MM.1S (cell line): ENCODE measurements at regions not wholly inside any gene's neighbourhood (a gene's known extent, or its start where the extent isn't known, plus 50 kb on each side); places are given as distances from the start of the nearest gene placed in this dataset.

Experiments
- DNase-seq: peaks from one replicate; pipeline ENCODE4 v3.0.0-alpha.2; 2015
- H2AFZ ChIP-seq: fragments of 300-600 bp; sonication (generic); 2 replicates; pipeline ENCODE4 v1.6.0; 2016; ENCODE audit warnings: antibody characterized with exemption, low read length
- H3F3A ChIP-seq: fragments of 300-600 bp; sonication (generic); 2 replicates; pipeline ENCODE4 v1.6.1; 2016; ENCODE audit warnings: mild to moderate bottlenecking, antibody characterized with exemption, low read length, moderate library complexity, mixed read lengths; ENCODE audit not compliant: insufficient read depth
- H3K27ac ChIP-seq: fragments of 300-600 bp; sonication (generic); 2 replicates; pipeline ENCODE4 v1.5.1; 2016; ENCODE audit warnings: mild to moderate bottlenecking, low read length
- H3K27me3 ChIP-seq: fragments of 300-600 bp; sonication (generic); replicated peaks from 2 replicates; pipeline ENCODE4 v1.6.0; 2016; ENCODE audit warnings: low read length; ENCODE audit not compliant: insufficient read depth
- H3K36me3 ChIP-seq: fragments of 300-600 bp; sonication (generic); replicated peaks from 2 replicates; pipeline ENCODE4 v1.6.1; 2016; ENCODE audit warnings: mild to moderate bottlenecking, low read length, mixed read lengths; ENCODE audit not compliant: insufficient read depth
- H3K4me1 ChIP-seq: fragments of 300-600 bp; sonication (generic); 2 replicates; pipeline ENCODE4 v1.6.1; 2016; ENCODE audit warnings: low read length, mixed read lengths
- H3K4me2 ChIP-seq: fragments of 300-600 bp; sonication (generic); 2 replicates; pipeline ENCODE4 v1.6.0; 2016; ENCODE audit warnings: low read depth, low read length
- H3K4me3 ChIP-seq: fragments of 300-600 bp; sonication (generic); 2 replicates; pipeline ENCODE4 v1.5.1; 2016; ENCODE audit warnings: low read length, mixed read lengths
- H3K79me2 ChIP-seq: fragments of 300-600 bp; sonication (generic); 2 replicates; pipeline ENCODE4 v1.6.1; 2016; ENCODE audit warnings: mixed run types, low read length, mixed read lengths
- H3K9ac ChIP-seq: fragments of 300-600 bp; sonication (generic); 2 replicates; pipeline ENCODE4 v1.6.1; 2016; ENCODE audit warnings: low read length, mixed read lengths
- H3K9me2 ChIP-seq: fragments of 300-600 bp; sonication (generic); replicated peaks from 2 replicates; pipeline ENCODE4 v1.6.1; 2016; ENCODE audit warnings: mild to moderate bottlenecking, low read length, mixed read lengths; ENCODE audit not compliant: insufficient read depth
- H3K9me3 ChIP-seq: fragments of 300-600 bp; sonication (generic); replicated peaks from 2 replicates; pipeline ENCODE4 v1.6.1; 2016; ENCODE audit warnings: mild to moderate bottlenecking, low read length, mixed read lengths; ENCODE audit not compliant: insufficient read depth
- H4K20me1 ChIP-seq: fragments of 300-600 bp; sonication (generic); 2 replicates; pipeline ENCODE4 v1.6.1; 2016; ENCODE audit warnings: mild to moderate bottlenecking, low read length, moderate library complexity, mixed read lengths; ENCODE audit not compliant: insufficient read depth
- CTCF ChIP-seq: fragments of 300-600 bp; sonication (generic); IDR thresholded peaks from 2 replicates; pipeline ENCODE4 v1.5.1; 2016; ENCODE audit warnings: antibody characterized with exemption, low read length, mixed read lengths
- EZH2 ChIP-seq: fragments of 300-600 bp; sonication (generic); optimal IDR thresholded peaks from 2 replicates; pipeline ENCODE3; 2017; ENCODE audit warnings: low read depth, mild to moderate bottlenecking, antibody characterized with exemption, low read length, mixed read lengths
- EZH2phosphoT487 ChIP-seq: fragments of 300-600 bp; sonication (generic); IDR thresholded peaks from 2 replicates; pipeline ENCODE4 v1.6.1; 2018; ENCODE audit warnings: antibody characterized with exemption, low read length

GRCh38 chr2:16336916-16337315 lies 328.7 kb downstream of the CYRIA start:
- H2AFZ ChIP-seq: no peak overlapping the region
- H3K27me3 ChIP-seq: no peaks in the 10 kb centered on the region
- no peak overlapping the region for H3K9ac ChIP-seq
- H3K4me1 ChIP-seq: no peaks in the 10 kb centered on the region
- no peak overlapping the region for H3K4me2 ChIP-seq
- H3K9me3 ChIP-seq: no peaks in the 10 kb centered on the region
- no peaks in the 10 kb centered on the region for H3F3A ChIP-seq
- H3K27ac ChIP-seq: no peak overlapping the region
- no peaks in the 10 kb centered on the region for H4K20me1 ChIP-seq
- TF ChIP-seq EZH2 (no peak), EZH2phosphoT487 (no peak), CTCF (no peak)
- H3K9me2 ChIP-seq: no peaks in the 10 kb centered on the region
- no peaks in the 10 kb centered on the region for H3K36me3 ChIP-seq
- H3K4me3 ChIP-seq: no peak overlapping the region
- H3K79me2 ChIP-seq: no peaks in the 10 kb centered on the region
- no peak for DNase-seq

DNA sequence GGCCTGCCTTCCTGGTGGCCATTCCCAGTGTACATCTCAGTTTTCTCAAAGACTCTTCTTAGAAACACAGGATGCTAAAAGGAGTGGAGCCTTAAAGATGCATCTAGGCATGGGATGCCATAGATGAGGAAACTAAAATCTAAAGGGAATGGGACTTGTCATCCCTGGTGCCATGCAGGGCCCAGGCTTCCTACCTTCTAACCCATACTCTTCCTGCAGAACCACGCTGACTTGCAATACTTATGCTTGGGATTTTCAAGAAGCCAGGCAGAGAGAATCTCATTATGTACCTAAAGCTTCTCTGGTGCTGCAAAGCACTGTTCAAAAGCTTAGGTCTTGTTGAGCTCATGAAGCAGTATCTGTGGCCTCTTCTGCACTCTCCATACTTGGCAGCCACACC lies 329.1 kb downstream of the CYRIA start:
- no peak for DNase-seq
- TF ChIP-seq EZH2phosphoT487 (no peak), EZH2 (no peak), CTCF (no peak)

DNA sequence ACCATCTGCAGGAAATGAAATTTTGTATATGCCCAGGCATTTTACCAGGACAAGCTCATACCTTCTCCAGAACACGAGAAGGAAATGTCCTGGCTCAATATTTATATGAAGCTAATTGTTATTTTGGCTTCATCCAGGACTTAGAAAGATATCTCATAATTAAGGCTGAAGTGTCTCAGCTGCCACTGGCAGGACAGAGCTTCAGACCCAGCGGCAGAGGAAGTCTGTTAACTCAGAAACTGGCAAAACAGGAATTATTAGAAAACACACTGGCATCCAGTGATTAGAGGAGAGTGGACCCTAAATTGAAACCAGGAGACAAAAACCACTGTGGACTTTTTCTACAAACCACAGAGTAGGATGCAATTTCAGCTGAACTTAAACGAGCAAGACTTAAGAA lies 329.7 kb downstream of the CYRIA start:
- Histone ChIP-seq H3K9me3 (no peaks in the 10 kb centered on the region), H2AFZ (no peak overlapping the region), H3K9ac (no peak overlapping the region), H3K27me3 (no peaks in the 10 kb centered on the region), H4K20me1 (no peaks in the 10 kb centered on the region), H3F3A (no peaks in the 10 kb centered on the region), H3K4me1 (no peaks in the 10 kb centered on the region), H3K9me2 (no peaks in the 10 kb centered on the region), H3K4me2 (no peak overlapping the region), H3K27ac (no peak overlapping the region), H3K36me3 (no peaks in the 10 kb centered on the region), H3K79me2 (no peaks in the 10 kb centered on the region), H3K4me3 (no peak overlapping the region)
- no peak for DNase-seq
- TF ChIP-seq EZH2phosphoT487 (no peak), EZH2 (no peak), CTCF (no peak)

More for the DNA sequence above, 329.1 kb downstream of the CYRIA start:
- H3K4me3 ChIP-seq: no peak overlapping the region
- no peaks in the 10 kb centered on the region for H3K36me3 ChIP-seq
- H3K79me2 ChIP-seq: no peaks in the 10 kb centered on the region
- H3K27me3 ChIP-seq: no peaks in the 10 kb centered on the region
- H3F3A ChIP-seq: no peaks in the 10 kb centered on the region
- H4K20me1 ChIP-seq: no peaks in the 10 kb centered on the region
- H3K4me2 ChIP-seq: no peak overlapping the region
- no peaks in the 10 kb centered on the region for H3K9me2 ChIP-seq
- no peak overlapping the region for H3K27ac ChIP-seq
- no peak overlapping the region for H2AFZ ChIP-seq
- no peaks in the 10 kb centered on the region for H3K9me3 ChIP-seq
- no peaks in the 10 kb centered on the region for H3K4me1 ChIP-seq
- no peak overlapping the region for H3K9ac ChIP-seq
